ENCODE measurements at regions not wholly inside any gene's neighbourhood (a gene's known extent, or its start where the extent isn't known, plus 50 kb on each side); places are given as distances from the start of the nearest gene placed in this dataset.
A peak's percentile ranks its signal among the peaks of the same experiment; 100 is the strongest.

DNA sequence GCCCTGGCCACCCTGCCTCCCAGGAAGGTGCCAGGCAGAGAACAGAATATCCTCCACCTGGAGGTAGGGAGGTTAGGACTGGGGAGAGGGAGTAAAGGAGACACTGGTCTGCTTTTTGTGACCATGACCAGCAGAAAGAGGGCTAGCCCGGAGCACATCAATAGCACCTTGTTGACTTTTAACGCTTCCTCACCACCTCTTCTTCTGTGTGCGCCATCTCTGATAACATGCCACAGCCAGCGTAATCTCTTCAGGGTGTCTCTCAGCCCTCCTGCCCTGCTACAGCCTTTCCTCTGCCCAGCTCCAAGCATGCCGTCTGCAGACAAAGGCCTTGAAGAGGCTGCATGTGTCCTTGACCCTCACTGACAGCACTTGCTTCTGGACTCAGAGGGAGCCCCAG is 50.9 kb upstream of the GJA5 start:
- Mint-ChIP-seq H3K9me3 (no peaks in the 10 kb centered on the region), H3K4me1 (peaks cover 4% of the 10 kb centered on the region), H3K27me3 (no peaks in the 10 kb centered on the region), H3K4me3 (no peak overlapping the region), H3K27ac (no peak overlapping the region), H3K36me3 (no peaks in the 10 kb centered on the region)
- POLR2A ChIA-PET: no interaction called here
- ATAC-seq (ENCODE audit: low read depth) (no peak), DNase-seq (no peak)

DNA sequence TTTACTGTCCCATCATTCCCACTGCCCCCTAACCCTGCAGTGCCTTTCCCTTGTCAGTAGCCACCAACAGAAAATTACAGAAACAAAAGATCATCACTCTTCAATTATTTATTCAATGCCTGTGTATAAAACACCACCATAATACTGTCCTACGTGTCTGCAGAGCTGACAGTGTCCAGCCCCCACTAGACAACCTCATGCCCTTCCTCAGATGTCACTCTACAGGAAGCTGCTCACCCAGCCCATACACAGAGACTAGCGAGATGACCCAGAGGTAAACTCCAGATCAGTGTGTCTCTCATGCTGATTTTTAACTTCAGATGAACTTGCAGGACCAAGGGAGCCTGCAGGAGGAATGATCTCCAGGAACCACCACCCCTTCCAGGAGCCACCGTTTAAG is 51.3 kb upstream of the GJA5 start:
- no peak overlapping the region for H3K27ac Mint-ChIP-seq
- no peaks in the 10 kb centered on the region for H3K36me3 Mint-ChIP-seq
- POLR2A ChIA-PET: no interaction called here
- H3K4me1 Mint-ChIP-seq: peaks cover 4% of the 10 kb centered on the region
- H3K27me3 Mint-ChIP-seq: no peaks in the 10 kb centered on the region
- no peaks in the 10 kb centered on the region for H3K9me3 Mint-ChIP-seq
- DNase-seq (no peak), ATAC-seq (ENCODE audit: low read depth) (no peak)
- H3K4me3 Mint-ChIP-seq: no peak overlapping the region

DNA sequence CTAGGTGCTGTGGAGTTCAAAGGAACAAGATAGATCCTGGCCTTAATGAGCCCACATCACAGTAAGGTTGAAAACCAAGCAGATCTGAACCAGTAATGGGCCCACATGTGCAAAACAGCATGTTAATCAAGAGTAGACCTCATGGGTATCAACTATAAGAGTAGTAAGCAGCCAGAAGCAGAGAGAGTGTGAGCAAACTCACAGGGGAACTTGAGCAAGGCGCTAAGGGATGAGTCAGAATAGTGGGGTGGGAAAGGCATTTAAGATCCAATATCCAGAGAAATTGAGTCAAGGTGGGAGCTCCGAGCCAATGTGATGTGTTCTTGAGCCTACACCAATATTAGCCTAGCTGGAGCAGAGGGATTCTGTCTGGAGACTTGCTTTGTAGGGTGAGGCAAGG is 52.4 kb upstream of the GJA5 start:
- no peak overlapping the region for H3K27ac Mint-ChIP-seq
- POLR2A ChIA-PET: interaction anchor here (0.8 kb wide), 1 partner anchor 521 kb away, joined by 3 read pairs; no protein-coding TSS in a partner anchor
- DNase-seq (no peak), ATAC-seq (ENCODE audit: low read depth) (no peak)
- peaks cover 4% of the 10 kb centered on the region for H3K4me1 Mint-ChIP-seq
- no peaks in the 10 kb centered on the region for H3K36me3 Mint-ChIP-seq
- no peaks in the 10 kb centered on the region for H3K9me3 Mint-ChIP-seq
- no peak overlapping the region for H3K4me3 Mint-ChIP-seq
- peaks cover under 1% of the 10 kb centered on the region for H3K27me3 Mint-ChIP-seq

DNA sequence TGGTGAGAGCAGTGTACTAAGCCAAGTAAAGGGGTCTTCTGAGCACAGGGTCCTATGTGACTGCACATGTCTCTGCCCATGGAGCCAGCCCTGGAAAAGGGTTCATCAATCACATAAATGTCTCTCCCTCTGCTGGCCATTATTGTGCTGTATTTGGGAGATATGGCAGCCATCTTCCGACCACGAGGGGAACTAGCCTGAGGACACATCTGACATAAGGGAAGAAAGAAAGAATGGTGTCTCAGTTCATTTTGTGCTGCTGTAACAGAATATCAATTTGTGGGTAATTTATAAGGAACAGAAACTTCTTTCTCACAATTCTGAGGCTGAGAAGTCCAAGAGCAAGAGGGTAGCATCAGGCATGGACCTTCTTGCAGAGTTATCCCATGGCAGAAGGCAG is 55.1 kb upstream of the GJA5 start:
- no peak for DNase-seq
- no peak for ATAC-seq (ENCODE audit: low read depth)
- Mint-ChIP-seq H3K4me3 (no peak overlapping the region), H3K36me3 (no peaks in the 10 kb centered on the region), H3K4me1 (peaks cover 4% of the 10 kb centered on the region), H3K27ac (no peak overlapping the region), H3K9me3 (no peaks in the 10 kb centered on the region), H3K27me3 (peaks cover 6% of the 10 kb centered on the region)
- POLR2A ChIA-PET: no interaction called here

DNA sequence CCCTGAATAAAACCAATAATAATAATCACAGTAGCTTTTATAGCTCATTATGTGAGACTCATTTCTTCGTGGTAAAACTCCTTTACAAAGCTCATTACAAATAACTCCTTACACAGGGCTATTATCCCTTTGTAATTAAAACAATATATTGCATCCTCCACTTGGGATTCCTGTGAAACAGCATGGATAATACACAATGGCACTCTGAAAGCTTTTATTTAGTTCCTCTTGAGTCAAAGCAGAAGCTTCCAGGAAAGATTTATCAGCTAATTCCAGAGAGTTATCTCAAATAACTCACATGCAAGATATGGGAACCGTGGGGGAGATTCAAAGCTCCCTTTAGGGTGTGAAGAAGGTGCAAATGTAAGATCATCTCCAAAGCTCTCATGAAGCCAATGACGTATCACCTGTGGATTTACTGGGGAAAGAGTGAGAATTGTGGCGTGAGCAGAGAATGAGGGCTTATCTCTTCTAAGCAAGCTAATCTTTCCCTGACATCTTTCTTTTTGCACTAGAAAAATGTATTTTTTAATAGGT is 60.4 kb upstream of the GJA5 start:
- no peak overlapping the region for H3K4me3 Mint-ChIP-seq
- H3K27me3 Mint-ChIP-seq: peaks cover 6% of the 10 kb centered on the region
- H3K27ac Mint-ChIP-seq: no peak overlapping the region
- POLR2A ChIA-PET: no interaction called here
- ATAC-seq (ENCODE audit: low read depth): no peak
- no peaks in the 10 kb centered on the region for H3K36me3 Mint-ChIP-seq
- H3K4me1 Mint-ChIP-seq: no peaks in the 10 kb centered on the region
- DNase-seq: no peak
- H3K9me3 Mint-ChIP-seq: no peaks in the 10 kb centered on the region

DNA sequence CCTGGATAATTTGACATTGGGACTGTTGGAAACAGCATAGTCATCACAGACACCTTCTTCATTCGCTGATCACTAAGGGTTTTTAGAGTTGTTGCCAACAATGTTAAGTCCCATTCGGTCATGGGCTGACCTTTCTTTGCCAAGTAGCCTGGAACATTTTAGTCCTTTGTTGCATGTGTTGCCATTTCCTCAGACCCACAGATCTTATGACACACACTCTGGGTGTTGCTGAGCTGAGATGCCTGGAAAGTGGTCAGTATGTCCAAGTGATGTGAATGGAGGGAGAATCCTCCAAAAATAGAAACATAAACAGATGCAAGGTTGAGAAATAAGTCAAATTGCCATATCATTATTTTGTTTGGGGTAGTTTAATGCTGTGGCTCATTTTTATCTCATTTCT is 61.5 kb upstream of the GJA5 start:
- H3K27me3 Mint-ChIP-seq: peaks cover 6% of the 10 kb centered on the region
- no peak for ATAC-seq (ENCODE audit: low read depth)
- H3K36me3 Mint-ChIP-seq: no peaks in the 10 kb centered on the region
- DNase-seq: no peak
- no peaks in the 10 kb centered on the region for H3K4me1 Mint-ChIP-seq
- no peak overlapping the region for H3K4me3 Mint-ChIP-seq
- H3K27ac Mint-ChIP-seq: no peak overlapping the region
- POLR2A ChIA-PET: no interaction called here
- H3K9me3 Mint-ChIP-seq: no peaks in the 10 kb centered on the region

DNA sequence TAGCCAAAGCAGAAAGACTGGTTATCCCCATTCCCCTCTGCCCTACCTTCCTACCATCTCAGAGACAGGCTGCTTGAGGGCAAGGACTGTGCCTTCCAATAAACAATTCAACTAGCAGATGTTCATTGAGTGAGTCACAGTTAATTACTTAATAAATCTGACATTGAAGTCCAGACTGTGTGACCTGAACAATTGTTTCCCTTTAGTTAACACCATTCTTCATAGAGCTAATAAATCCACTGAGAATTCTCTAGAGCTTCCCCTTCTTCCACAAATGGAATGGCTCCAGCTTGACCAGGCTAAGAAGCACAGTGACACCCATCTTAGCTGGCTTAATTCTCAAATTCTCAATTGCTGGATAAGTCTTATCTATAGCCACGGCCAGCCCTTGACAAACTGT is 61.9 kb upstream of the GJA5 start:
- Mint-ChIP-seq H3K4me1 (no peaks in the 10 kb centered on the region), H3K27me3 (peaks cover 7% of the 10 kb centered on the region), H3K27ac (no peak overlapping the region), H3K36me3 (no peaks in the 10 kb centered on the region), H3K4me3 (no peak overlapping the region), H3K9me3 (no peaks in the 10 kb centered on the region)
- no peak for ATAC-seq (ENCODE audit: low read depth)
- POLR2A ChIA-PET: no interaction called here
- DNase-seq: no peak

DNA sequence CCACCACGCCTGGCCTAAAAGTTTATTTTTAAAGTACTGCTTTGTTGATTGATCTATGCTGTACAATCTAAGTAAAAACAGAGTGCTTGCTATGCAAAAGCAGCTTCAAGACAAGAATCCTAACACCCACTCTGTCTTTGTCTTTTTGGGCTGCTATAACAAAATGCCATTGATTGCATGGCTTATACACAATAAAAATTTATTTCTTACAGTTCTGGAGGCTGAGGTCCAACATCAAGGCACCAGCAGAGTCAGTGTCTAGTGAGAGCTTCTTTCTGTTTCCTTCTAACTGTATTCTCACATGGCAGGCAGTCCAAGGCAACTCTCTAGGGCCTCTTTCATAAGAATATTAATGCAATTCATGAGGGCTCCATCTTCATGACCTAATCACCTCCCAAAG is 63.6 kb upstream of the GJA5 start:
- H3K4me3 Mint-ChIP-seq: no peak overlapping the region
- POLR2A ChIA-PET: no interaction called here
- no peaks in the 10 kb centered on the region for H3K9me3 Mint-ChIP-seq
- no peaks in the 10 kb centered on the region for H3K4me1 Mint-ChIP-seq
- H3K27me3 Mint-ChIP-seq: peaks cover 9% of the 10 kb centered on the region
- no peaks in the 10 kb centered on the region for H3K36me3 Mint-ChIP-seq
- no peak for ATAC-seq (ENCODE audit: low read depth)
- DNase-seq: no peak
- no peak overlapping the region for H3K27ac Mint-ChIP-seq

DNA sequence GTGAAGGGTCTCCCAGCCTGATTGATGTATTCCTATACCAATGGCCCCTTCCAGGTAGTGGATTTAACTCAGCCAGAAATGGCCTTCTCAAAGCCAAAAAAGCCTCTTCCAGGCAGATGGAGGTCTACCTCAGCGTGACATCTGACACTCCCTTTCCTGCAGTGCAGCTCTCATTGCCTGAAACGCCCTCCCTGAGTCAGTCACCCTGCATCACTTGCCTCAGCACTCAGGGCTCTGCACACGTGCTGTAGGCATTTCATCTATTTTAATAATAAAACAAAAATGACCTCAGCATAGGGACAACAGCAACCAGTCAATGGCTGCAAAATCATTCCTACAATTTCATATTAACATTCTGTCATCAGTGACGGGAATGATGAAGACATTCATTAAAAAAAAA is 64.4 kb upstream of the GJA5 start:
- Mint-ChIP-seq H3K36me3 (no peaks in the 10 kb centered on the region), H3K9me3 (no peaks in the 10 kb centered on the region), H3K4me3 (no peak overlapping the region), H3K4me1 (no peaks in the 10 kb centered on the region), H3K27ac (no peak overlapping the region), H3K27me3 (peaks cover 6% of the 10 kb centered on the region)
- POLR2A ChIA-PET: no interaction called here
- no peak for ATAC-seq (ENCODE audit: low read depth)
- DNase-seq: no peak

DNA sequence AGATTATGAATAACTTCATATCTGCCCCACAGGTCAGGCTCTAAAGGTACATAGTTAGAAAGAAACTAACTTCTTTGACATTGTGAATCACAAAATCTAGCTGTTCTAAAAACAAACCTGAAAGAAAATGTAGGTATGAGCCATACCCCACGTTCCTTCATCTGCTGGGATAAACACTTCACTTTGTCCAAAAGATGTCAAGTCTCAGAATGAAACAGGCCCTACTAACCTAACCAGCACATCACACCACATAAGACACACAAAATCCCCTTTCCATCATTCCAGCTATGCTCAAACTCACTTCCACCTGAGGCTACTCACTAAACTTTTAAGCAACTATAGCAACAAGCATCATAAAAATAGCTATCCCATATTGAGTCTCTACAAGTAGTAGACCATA is 65.2 kb upstream of the GJA5 start:
- ATAC-seq (ENCODE audit: low read depth) (no peak), DNase-seq (no peak)
- no peaks in the 10 kb centered on the region for H3K4me1 Mint-ChIP-seq
- no peak overlapping the region for H3K27ac Mint-ChIP-seq
- POLR2A ChIA-PET: no interaction called here
- no peaks in the 10 kb centered on the region for H3K9me3 Mint-ChIP-seq
- no peaks in the 10 kb centered on the region for H3K36me3 Mint-ChIP-seq
- no peak overlapping the region for H3K4me3 Mint-ChIP-seq
- peaks cover 10% of the 10 kb centered on the region for H3K27me3 Mint-ChIP-seq

DNA sequence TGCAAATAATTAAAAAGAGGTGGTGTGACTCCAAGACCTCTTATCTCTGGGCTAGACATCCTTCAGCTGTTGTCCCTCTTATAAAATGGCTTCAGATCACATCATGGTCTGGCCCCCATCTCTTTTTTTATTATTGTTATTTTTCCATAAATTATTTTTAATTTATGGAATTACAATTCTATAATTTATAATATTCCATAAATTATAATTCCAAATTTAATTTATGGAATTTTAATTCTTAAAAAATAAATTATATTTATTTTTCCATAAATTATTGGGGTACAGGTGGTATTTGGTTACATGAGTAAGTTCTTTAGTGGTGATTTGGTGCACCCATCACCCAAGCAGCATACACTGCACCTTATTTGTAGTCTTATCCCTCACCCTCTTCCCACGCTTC is 65.9 kb upstream of the GJA5 start:
- Mint-ChIP-seq H3K27me3 (peaks cover 10% of the 10 kb centered on the region), H3K27ac (no peak overlapping the region), H3K9me3 (no peaks in the 10 kb centered on the region), H3K4me3 (no peak overlapping the region), H3K36me3 (no peaks in the 10 kb centered on the region), H3K4me1 (no peaks in the 10 kb centered on the region)
- DNase-seq (no peak), ATAC-seq (ENCODE audit: low read depth) (no peak)
- POLR2A ChIA-PET: no interaction called here

DNA sequence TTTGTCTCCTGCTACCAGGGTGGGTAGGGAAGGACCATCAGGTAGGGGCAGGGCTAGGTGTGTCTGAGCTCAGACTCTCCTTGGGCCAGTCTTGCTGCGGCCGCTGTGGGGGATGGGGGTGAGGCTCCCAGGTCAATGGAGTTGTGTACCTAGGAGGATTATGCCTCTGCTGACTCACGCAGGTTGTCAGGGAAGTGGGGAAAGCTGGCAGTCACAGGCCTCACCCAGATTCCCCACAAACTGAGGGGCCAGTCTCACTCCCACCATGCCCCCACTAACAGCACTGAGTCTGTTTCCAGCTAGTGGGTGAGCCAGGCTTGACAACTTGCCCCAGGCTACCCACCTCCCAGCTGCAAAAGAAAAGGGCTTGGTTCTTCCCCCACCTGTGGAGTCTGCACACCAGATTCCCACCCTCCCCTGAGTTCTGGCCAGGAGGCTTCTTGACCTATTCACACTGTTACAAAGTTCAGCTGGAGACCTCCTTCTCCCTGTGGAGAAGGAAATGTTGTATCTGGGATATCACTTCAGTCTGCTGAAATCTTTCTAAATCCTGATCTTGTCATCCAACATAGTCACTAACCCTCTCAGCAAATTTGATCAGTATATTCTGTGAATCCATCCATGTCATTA is 69.2 kb upstream of the GJA8 start:
- Mint-ChIP-seq H3K27ac (no peak overlapping the region), H3K9me3 (no peaks in the 10 kb centered on the region), H3K4me3 (no peak overlapping the region), H3K27me3 (peaks cover 23% of the 10 kb centered on the region), H3K36me3 (no peaks in the 10 kb centered on the region), H3K4me1 (peaks cover 5% of the 10 kb centered on the region)
- POLR2A ChIA-PET: no interaction called here
- DNase-seq: no peak
- ATAC-seq (ENCODE audit: low read depth): no peak

DNA sequence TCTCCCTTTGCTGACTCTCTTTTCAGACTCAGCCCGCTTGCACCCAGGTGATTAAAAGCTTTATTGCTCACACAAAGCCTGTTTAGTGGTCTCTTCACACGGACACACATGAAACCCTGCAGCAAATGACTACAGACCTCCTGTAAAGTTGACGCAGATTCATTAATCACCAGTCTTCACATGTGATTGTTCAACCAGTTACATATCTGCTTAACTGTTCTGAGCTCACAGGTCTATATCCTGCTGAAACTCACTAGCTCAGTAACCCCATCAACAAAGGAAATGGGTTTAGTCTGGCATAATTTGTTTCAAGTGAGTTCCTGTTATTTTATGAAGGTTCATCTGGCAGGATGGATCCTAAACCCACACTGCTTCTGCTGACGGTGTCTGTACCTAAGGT is 68.4 kb upstream of the GJA8 start:
- H3K27me3 Mint-ChIP-seq: peaks cover 19% of the 10 kb centered on the region
- H3K36me3 Mint-ChIP-seq: no peaks in the 10 kb centered on the region
- H3K4me1 Mint-ChIP-seq: peaks cover 5% of the 10 kb centered on the region
- H3K27ac Mint-ChIP-seq: peak overlapping the region; percentile 43
- ATAC-seq (ENCODE audit: low read depth) (no peak), DNase-seq (no peak)
- POLR2A ChIA-PET: no interaction called here
- H3K4me3 Mint-ChIP-seq: no peak overlapping the region
- no peaks in the 10 kb centered on the region for H3K9me3 Mint-ChIP-seq

DNA sequence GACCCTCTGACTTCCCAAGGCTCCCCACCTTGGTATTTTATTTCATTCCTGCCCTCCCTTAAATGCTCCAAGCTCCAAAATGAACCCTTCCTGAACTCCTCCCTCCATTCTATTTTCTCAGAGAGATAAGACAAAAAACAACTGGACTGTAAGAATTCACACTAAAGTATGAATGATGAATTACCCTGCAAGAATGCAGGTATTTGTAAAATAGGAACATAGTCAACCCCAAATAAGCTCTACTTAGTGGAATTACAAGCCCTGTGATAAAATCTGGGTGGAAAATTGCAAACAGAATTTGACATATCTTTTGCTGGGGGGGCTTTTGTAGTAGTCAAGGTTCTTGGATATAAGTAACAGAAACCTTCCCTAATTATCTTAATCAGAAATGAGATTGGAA is 67.8 kb upstream of the GJA8 start:
- no peaks in the 10 kb centered on the region for H3K36me3 Mint-ChIP-seq
- no peak overlapping the region for H3K27ac Mint-ChIP-seq
- ATAC-seq (ENCODE audit: low read depth) (no peak), DNase-seq (no peak)
- no peak overlapping the region for H3K4me3 Mint-ChIP-seq
- peaks cover 19% of the 10 kb centered on the region for H3K27me3 Mint-ChIP-seq
- no peaks in the 10 kb centered on the region for H3K9me3 Mint-ChIP-seq
- H3K4me1 Mint-ChIP-seq: peaks cover 5% of the 10 kb centered on the region
- POLR2A ChIA-PET: no interaction called here

Measured in activated naive CD8-positive, alpha-beta T cell treated with anti-CD3 and anti-CD28 coated beads, Interleukin-2, amount 10 ng/mL, durations not matched to agents 7 days and 5 days (primary cell).